AG08395 (cell line): ENCODE measurements at regions not wholly inside any gene's neighbourhood (a gene's known extent, or its start where the extent isn't known, plus 50 kb on each side); places are given as distances from the start of the nearest gene placed in this dataset.

Source experiments
- DNase-seq: peaks from one replicate; pipeline ENCODE4 v3.0.0; 2012; ENCODE audit warnings: mixed read lengths, low spot score

DNA sequence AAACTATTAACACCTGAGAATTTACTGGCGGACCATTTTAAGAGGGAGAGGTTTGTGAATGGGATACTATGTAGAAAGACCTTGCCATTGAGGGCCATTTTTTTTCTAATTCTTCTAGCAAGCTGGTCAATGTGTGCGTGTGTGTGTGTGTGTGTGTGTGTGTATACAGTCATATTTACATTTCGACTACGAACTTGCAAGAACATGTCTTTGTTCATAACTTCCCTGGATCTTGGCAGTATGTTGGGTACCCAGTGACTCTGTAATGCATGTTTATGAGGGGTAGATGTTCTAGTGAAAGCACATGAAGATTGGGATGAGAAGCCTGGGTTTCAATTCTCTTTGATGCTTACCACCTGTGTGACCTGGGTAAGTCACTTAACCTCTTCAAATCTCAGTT, 133.6 kb downstream of the UBE2E3 start:
- no peak for DNase-seq

GRCh38 chr2:181116261-181116660, 135.9 kb downstream of the UBE2E3 start:
- DNase-seq: no peak

DNA sequence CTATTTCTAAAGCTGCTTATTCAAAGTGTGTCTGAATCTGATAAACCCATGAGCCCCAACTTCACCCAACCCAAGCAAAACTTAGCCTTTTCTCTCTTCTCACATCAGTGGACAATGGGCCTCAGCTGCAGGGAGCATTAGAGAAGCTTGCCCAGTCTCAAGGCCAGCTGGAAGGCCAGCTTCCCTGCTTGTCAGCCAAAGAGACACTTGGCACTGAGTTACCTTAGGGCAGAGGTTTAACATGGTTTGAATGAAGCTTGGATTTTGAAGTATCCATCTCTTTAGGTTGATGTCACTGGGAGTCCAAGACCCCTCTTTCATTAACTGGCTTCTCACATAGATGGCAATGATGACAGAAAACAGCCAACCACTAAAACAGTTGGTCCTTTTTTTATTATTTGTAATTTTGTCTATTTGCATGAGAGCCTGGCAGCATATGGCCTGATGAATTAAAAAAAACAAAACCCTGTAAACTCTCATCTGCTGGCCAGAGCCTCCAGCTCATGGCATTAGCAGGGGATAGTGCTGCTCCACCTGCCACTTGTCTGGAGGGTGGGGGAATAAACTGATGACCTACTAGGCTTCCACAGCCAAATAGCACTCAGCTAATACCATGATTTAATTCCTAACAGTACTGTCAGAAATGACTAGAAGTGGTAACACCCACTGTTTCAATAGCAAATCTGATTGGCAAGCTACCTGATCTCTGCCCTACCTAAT, 137.0 kb downstream of the UBE2E3 start:
- no peak for DNase-seq

GRCh38 chr2:181120625-181121024, 140.2 kb downstream of the UBE2E3 start:
- no peak for DNase-seq

DNA sequence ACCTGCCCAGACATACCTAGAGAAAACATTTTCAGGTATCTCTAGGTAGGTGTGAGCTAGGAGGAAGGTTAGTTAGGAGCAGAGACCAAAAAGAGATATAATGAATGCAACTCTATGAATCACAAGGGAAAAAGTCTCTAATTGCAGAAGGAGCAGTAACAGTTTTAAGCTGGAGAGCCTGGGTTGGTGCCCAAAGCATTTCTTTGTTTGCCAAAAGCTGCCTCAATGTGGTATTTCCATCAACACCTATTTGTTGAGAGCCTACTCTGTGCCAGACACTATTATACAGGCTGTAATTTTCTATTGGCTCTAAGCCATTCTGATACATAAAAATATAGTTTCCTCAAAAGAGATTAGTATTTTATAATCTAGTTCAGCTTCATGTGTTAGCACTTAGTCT, 141.6 kb downstream of the UBE2E3 start:
- no peak for DNase-seq

DNA sequence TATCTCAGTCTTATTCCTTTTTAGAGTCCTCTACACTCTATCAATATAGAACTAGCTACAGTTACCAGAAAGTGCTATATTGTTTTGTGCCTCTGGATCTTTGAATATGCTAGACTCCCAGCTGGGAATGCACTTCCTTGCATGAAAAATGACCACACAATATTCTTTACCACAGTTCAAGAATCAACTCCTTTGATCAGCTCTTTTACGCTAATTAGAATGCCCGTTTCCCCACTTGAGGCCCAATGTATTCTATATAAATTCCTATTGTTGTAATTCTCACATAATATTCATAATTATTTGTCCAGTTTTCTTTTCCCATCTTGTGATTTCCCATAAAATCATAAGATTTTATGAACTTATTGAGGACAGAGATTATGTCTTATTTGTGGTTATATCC, 142.2 kb downstream of the UBE2E3 start:
- no peak for DNase-seq

GRCh38 chr2:181123798-181124231, 143.4 kb downstream of the UBE2E3 start:
- no peak for DNase-seq

DNA sequence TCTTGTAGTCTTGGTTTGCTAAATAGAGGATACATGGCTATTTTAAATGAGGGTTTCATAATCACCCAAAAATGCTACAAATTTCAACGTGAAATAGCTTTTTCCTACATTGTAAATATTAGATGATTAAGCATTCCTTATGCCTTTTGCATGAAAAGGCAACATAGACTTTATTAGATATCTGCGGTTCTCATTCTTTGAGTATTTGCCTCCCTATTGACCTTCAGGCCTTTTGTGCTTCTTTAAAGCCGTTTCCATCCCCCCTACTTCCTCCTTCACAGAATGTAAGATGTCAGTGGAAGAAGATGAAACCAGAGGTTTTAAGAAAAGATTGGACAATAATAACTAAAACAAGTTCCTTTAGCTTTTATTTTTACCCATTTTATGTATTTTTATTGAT, 144.1 kb downstream of the UBE2E3 start:
- no peak for DNase-seq

GRCh38 chr2:181125359-181125758, 145.0 kb downstream of the UBE2E3 start:
- no peak for DNase-seq

- DNase-seq: no peak
These were observed 146.0 kb downstream of the UBE2E3 start for GRCh38 chr2:181126311-181126868.

DNA sequence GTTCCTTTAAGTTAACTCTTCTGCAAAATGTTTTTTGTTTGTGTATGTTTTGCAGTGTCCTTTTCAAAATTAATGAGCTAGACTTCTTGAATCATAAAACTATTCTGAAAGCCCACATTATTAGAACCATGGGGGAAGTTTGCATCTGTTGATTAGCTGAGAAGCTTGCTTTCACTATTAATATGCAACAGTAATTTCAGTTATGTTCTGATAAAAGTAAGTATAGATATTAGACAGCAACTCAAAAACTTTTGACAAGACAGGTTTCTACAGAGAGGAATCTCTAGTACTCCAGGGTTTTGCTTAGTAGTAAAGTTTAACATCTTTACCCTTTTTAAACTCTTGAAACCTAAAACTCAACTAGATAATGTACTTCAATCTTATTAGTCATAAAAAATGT, 147.8 kb downstream of the UBE2E3 start:
- no peak for DNase-seq

DNA sequence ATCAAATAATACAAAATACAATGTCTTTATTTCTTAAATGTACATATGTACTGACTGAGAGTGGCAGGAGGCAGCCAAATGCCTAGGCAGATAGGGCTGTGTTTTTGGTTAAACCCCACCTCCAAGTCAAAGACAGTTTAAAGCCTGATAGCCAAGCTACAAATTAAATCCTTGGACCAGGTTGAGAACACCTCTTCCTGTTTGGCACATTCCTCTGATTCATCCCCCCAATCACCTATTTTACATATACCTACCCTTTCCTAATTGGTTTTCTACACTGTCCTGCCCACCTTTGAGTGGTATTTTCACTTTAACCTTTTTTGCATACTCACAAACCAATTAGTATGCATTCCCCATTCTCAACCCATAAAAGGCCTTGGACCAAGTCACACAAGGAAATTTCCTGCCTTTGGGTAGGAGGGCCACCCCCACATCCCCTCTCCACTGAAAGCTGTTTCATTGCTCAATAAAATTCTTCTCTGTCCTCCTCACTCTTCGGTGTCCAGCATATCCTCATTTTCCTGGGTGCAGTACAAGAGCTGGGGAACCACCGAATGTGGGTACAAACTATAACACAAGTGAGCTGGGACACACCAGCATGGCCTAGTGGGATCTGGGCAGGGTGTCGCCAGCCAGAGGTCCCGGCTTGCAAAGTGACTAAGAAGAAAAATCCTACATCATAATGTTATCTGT, 149.1 kb downstream of the UBE2E3 start:
- no peak for DNase-seq

- DNase-seq: peak; percentile 15
These were observed 150.3 kb downstream of the UBE2E3 start for GRCh38 chr2:181130686-181131085.

DNA sequence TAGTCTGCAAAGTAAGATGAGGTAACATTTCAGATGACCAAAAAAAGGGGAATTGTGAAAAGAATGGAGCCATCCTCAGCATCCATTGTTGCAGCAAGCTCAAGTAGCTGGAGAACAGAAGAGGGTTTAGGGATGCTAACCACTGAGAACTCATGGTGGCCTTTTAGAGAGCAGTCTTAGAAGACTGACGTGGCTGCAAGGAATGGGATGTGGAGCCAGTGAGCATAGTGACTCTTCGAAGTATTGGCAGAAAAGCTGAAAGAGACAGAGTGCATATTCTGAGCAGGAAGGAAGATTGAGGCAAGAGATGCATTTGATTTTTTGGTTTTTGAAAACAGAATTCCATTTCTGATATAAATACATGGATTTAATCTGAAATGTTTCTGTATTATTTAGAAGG, 151.2 kb downstream of the UBE2E3 start:
- DNase-seq: no peak

DNA sequence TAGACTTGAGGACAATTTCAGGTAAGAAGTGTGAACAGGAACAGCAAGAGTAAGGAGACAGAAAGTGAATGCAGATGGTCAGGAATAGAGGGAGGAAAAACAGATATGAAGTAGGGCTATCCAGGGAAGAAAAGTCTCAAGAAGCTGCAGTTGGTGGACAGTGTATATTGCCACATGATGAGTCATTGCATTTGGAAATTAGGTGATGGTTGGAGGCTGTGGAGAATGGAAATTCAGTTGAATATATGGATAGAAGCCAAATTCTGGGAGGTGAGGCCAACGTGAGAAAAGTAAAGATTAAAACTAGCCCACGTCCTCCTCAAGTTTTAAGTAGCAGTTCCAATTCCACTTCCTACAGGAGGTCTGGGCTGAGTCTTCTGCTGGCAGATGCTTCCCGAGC, 158.4 kb downstream of the UBE2E3 start:
- DNase-seq: peak; percentile 15

- DNase-seq: no peak
These were observed 159.4 kb downstream of the UBE2E3 start for GRCh38 chr2:181139831-181140230.

DNA sequence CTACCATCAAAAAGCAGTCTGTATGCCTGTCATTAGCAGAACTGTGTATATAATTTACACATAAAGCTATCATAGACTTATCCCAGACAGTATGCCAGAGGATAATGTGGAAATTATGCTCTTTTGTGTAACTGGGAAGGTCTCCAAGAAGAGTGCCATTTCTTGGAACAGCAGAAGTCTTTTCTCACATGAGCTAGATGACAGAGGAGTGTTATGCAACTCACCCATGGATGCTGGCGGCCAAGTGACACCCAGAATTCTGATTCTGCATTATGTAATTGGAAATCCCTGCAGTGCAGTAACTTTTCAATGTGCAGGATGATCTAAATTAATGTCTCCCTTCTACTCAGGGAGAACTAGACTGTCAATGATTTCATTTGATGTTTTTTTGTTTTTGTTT, 160.0 kb downstream of the UBE2E3 start:
- DNase-seq: peak; percentile 66

GRCh38 chr2:181140928-181141327, 160.5 kb downstream of the UBE2E3 start:
- DNase-seq: no peak

- DNase-seq: no peak
These were observed 161.3 kb downstream of the UBE2E3 start for GRCh38 chr2:181141676-181142075.

GRCh38 chr2:181142514-181142913, 162.1 kb downstream of the UBE2E3 start:
- no peak for DNase-seq

DNA sequence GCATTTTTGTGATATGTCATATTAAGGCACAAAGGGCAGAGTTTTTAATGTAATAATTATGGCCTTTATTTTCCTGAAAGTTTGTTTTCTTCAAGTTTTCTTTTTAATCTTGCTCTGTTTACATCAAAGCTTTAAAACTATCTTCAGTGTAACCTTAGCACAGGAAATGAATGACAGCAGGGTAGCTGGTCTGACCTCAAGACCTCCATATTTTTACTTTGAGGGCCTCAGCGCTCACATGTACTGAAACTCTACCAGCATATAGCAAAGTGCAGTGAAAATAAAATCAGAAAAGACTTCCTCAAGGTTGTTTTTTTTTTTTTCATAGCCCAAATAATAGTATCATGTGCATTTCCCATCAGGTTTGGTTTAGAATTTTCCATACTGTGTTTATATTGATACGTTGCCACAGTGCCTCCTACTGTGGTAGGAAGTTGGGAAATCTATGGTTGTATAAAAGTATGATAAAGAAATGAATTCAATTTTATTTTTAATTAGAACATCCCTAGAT, 163.4 kb downstream of the UBE2E3 start:
- no peak for DNase-seq

DNA sequence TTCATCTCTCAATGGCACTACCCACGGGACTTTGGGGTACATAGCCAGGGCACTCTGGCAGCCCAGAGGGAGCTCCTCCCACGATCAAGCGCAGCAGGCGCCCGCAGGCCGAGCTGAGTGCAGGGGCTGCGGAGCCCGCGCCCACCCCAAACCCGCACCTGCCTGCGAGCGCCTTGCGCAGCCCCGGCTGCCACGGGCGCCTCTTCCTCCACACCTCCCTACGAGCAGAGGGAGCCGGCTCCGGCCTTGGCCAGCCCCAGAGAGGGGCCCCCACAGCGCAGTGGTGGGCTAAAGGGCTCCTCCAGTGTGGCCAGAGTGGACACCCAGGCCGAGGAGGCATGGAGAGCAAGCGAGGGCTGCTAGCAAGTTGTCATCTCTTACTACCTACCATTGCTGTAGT, 165.2 kb downstream of the UBE2E3 start:
- DNase-seq: no peak

DNA sequence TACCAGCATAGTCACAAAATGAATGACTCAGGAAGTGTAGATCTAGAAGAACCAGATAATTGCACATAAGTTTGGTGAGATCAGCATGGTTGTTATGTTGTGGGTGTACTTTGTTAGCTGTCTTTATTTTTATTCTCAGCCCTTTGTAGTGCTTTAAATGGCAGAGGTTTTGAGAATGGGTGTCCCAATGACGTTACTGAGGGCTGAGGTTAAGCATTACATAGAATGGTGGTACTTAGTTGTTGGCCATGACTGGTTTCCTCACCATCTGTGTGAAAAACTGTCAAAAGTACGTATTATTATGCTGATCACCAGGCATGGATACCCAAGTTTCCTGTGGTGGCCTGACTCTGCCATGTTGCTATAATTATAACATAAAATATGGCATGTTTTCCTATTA, 165.8 kb downstream of the UBE2E3 start:
- no peak for DNase-seq
